Small intestine (tissue), 7 donors: ENCODE measurements at regions not wholly inside any gene's neighbourhood (a gene's known extent, or its start where the extent isn't known, plus 50 kb on each side); places are given as distances from the start of the nearest gene placed in this dataset.
A peak's percentile ranks its signal among the peaks of the same experiment; 100 is the strongest.

Experiments
- DNase-seq, 2 donors: peaks; one replicate each; pipeline versions ENCODE4 v3.0.0 to v3.0.0-alpha.2; 2013
- FAIRE-seq: peaks from 2 replicates; lab custom pipeline; 2012; peaks lifted over from hg19 to GRCh38; lab: Jason Lieb, UNC
- H3K27ac ChIP-seq, 3 donors: one replicate each; pipeline ENCODE4 v1.5.1; 2013; ENCODE audit warnings: low read length in 2 of 3, mild to moderate bottlenecking in 2 of 3, control low read depth in 1 of 3, inconsistent platforms in 1 of 3, low read depth in 1 of 3, moderate library complexity in 1 of 3
- H3K27me3 ChIP-seq, 3 donors: one replicate each; pipeline ENCODE4 v1.6.1; 2013; ENCODE audit warnings: low read length in 3 of 3, inconsistent platforms in 1 of 3; ENCODE audit not compliant: control insufficient read depth in 3 of 3, insufficient read depth in 3 of 3
- H3K36me3 ChIP-seq, 3 donors: one replicate each; pipeline ENCODE4 v1.6.1; 2013; ENCODE audit warnings: low read length in 3 of 3, inconsistent platforms in 1 of 3, low read depth in 1 of 3, mild to moderate bottlenecking in 1 of 3, moderate library complexity in 1 of 3; ENCODE audit not compliant: control insufficient read depth in 3 of 3, insufficient read depth in 2 of 3
- H3K4me1 ChIP-seq, 3 donors: one replicate each; pipeline ENCODE4 v1.6.1; 2013; ENCODE audit warnings: low read length in 2 of 3, inconsistent platforms in 1 of 3, low read depth in 1 of 3, mild to moderate bottlenecking in 1 of 3, moderate library complexity in 1 of 3; ENCODE audit not compliant: control insufficient read depth in 3 of 3, insufficient read depth in 2 of 3
- H3K4me3 ChIP-seq, 3 donors: one replicate each; pipeline ENCODE4 v1.5.1; 2013; ENCODE audit warnings: low read length in 3 of 3, control low read depth in 1 of 3, inconsistent platforms in 1 of 3, low read depth in 1 of 3, mild to moderate bottlenecking in 1 of 3, moderate library complexity in 1 of 3
- H3K9me3 ChIP-seq, 2 donors: one replicate each; pipeline ENCODE4 v1.6.1; 2013; ENCODE audit warnings: low read depth in 1 of 2, low read length in 1 of 2; ENCODE audit not compliant: control insufficient read depth in 2 of 2, insufficient read depth in 1 of 2
- WGBS, 3 donors: extraction: QIAGEN DNeasy Blood & Tissue Kit; methylation state at CpG; one replicate each; pipeline ENCODE4 v1.1.7; 2013; 5-methylcytosine and 5-hydroxymethylcytosine counted together
- donor health status: healthy with polysubstance abuse.
- donor health status: control.
- donor health status: control.
- donor health status: Bipolar disorder and iron deficiency.
- donor health status: healthy.

DNA sequence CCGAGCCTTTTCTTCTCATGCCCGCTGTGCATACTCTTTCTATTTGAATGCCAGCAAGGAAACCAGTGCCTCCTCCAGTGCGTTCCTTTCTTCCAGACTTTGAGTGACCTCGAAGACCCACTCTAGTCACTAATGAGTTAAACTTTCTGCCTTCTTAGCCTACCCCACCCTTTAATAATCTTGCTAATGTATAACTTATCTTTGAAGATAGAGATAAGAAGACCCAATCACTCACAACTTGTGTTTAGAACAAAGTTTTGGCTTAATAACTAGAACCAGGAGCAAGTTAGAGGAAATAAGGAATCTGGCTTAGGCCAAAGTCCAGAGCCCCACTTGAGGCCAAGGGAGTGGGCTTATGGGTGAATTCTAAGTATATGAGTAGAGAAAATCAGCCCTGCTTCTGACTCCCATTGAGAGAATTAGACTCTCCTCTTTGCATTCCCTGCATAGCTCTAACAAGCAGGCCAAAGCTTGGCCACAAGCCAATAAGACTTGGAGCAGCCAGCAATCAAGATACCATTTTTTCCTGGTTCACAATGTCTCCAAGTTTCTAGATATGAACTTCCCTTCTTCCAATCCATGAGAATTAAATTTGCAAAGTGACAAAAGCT, 181.5 kb upstream of the PIK3R1 start:
- H3K27me3 ChIP-seq = no peaks in the 10 kb centered on the region
- H3K4me3 ChIP-seq = no peak overlapping the region
- DNase-seq (peak; percentile 70 to 89), FAIRE-seq (no peak)
- 19 to 68% (median 51%) methylated on average over 4 of the region's 4 CpGs for WGBS, 3 donors
- peaks cover 2 to 20% (median 2%) of the 10 kb centered on the region in 3 donors for H3K4me1 ChIP-seq
- H3K9me3 ChIP-seq = peaks cover 0 to 3% of the 10 kb centered on the region in 2 donors
- H3K36me3 ChIP-seq = no peaks in the 10 kb centered on the region
- no peak overlapping the region for H3K27ac ChIP-seq

- H3K9me3 ChIP-seq = peaks cover 0 to 3% of the 10 kb centered on the region in 2 donors
- 60 to 75% (median 73%) methylated on average over 5 of the region's 5 CpGs for WGBS, 3 donors
- H3K4me1 ChIP-seq = peaks cover 2 to 29% (median 2%) of the 10 kb centered on the region in 3 donors
- no peaks in the 10 kb centered on the region for H3K27me3 ChIP-seq
- no peaks in the 10 kb centered on the region for H3K36me3 ChIP-seq
- no peak overlapping the region for H3K4me3 ChIP-seq
- H3K27ac ChIP-seq = no peak overlapping the region
- FAIRE-seq (no peak), DNase-seq (no peak)
These were observed 182.5 kb upstream of the PIK3R1 start for GRCh38 chr5:68033029-68033428.

GRCh38 chr5:68032216-68032762, 183.3 kb upstream of the PIK3R1 start:
- Histone ChIP-seq H3K4me1 (peaks cover 2 to 30% (median 2%) of the 10 kb centered on the region in 3 donors), H3K9me3 (peaks cover 0 to 3% of the 10 kb centered on the region in 2 donors), H3K27me3 (no peaks in the 10 kb centered on the region), H3K4me3 (no peak overlapping the region), H3K27ac (no peak overlapping the region), H3K36me3 (no peaks in the 10 kb centered on the region)
- DNase-seq = no peak
- no peak for FAIRE-seq
- 60 to 76% (median 66%) methylated on average over 5 of the region's 5 CpGs for WGBS, 3 donors

GRCh38 chr5:68028131-68028727, 187.3 kb upstream of the PIK3R1 start:
- FAIRE-seq = no peak
- no peak overlapping the region for H3K27ac ChIP-seq
- peak in 1 of 2 donors; percentile 19 for DNase-seq
- no peaks in the 10 kb centered on the region for H3K36me3 ChIP-seq
- peaks cover 0 to 3% of the 10 kb centered on the region in 2 donors for H3K9me3 ChIP-seq
- H3K4me1 ChIP-seq = peaks cover 2 to 16% (median 2%) of the 10 kb centered on the region in 3 donors
- 52 to 73% (median 66%) methylated on average over 2 of the region's 2 CpGs for WGBS, 3 donors
- H3K4me3 ChIP-seq = no peak overlapping the region
- no peaks in the 10 kb centered on the region for H3K27me3 ChIP-seq

- FAIRE-seq = no peak
- Histone ChIP-seq H3K9me3 (peaks cover 0 to 3% of the 10 kb centered on the region in 2 donors), H3K4me1 (peaks cover 0 to 13% (median 2%) of the 10 kb centered on the region in 3 donors)
These were observed 188.0 kb upstream of the PIK3R1 start for GRCh38 chr5:68027519-68027918.

DNA sequence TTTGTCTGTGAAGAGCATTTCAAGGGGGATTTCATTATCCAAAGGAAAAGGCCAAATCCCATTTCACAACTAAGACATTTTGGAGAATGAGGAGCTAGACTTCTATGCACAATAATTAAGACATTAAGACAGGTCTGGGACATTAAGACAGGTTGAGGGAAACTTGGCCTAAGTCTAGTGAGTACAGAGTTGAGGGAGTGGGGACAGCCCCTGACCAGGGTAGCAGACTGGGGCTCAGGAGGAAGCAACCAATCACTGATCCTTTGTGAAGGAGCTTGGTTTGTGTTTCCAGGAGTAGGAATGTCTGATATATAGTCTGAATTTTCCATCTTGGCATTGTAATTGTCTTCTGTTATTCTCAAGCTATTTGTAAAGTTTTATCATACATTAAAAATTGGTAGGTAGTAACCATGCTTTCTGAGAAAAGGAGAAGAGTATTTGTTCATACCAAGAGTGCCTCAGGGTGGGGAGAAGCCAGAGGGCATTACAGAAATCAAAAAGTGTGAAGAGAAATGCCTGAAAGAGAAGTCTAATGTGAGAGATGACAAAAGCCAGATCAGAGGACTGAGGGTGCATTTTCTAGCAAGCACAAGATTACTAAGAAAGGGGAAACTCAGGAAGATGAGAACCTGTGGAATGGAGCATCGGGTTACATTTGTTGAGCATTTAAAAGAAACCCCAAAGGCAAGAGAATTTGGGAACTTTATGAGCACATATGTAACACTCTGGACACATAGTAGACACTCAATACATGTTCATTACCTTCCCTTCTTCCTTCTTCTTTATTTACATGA, 189.3 kb upstream of the PIK3R1 start:
- 82 to 93% (median 92%) methylated on average over 1 of the region's 1 CpG for WGBS, 3 donors
- no peaks in the 10 kb centered on the region for H3K27me3 ChIP-seq
- DNase-seq (no peak), FAIRE-seq (no peak)
- peaks cover 0 to 3% of the 10 kb centered on the region in 2 donors for H3K9me3 ChIP-seq
- H3K4me3 ChIP-seq = no peak overlapping the region
- H3K36me3 ChIP-seq = no peaks in the 10 kb centered on the region
- peaks cover 0 to 13% (median 0%) of the 10 kb centered on the region in 3 donors for H3K4me1 ChIP-seq
- no peak overlapping the region for H3K27ac ChIP-seq

More at GRCh38 chr5:68027519-68027918, 188.0 kb upstream of the PIK3R1 start:
- Histone ChIP-seq H3K4me3 (no peak overlapping the region), H3K36me3 (no peaks in the 10 kb centered on the region), H3K27me3 (no peaks in the 10 kb centered on the region), H3K27ac (no peak overlapping the region)
- DNase-seq = peak in 1 of 2 donors; percentile 16
- 38 to 43% (median 41%) methylated on average over 4 of the region's 4 CpGs for WGBS, 3 donors

DNA sequence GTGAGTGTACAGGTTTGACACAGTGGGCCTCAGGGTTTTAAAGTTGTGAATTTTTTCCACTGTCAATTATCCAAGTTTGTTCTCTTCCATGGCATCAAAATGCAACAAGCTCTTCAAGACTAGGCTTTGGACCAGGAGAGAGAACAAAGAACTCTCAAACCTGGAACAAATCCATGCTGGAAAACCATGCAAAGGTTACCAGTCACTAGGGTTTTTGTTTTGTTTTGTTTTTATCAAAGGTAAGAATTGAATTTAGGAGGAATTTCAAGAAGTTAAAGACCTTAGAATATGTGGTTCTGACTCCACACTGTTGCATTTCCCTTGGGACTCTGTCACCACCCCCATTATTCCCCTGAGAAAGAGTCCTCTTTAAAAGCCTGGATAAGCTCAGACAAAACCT, 191.1 kb upstream of the PIK3R1 start:
- Histone ChIP-seq H3K27me3 (no peaks in the 10 kb centered on the region), H3K4me1 (peaks cover 0 to 13% (median 0%) of the 10 kb centered on the region in 3 donors), H3K36me3 (no peaks in the 10 kb centered on the region), H3K27ac (no peak overlapping the region), H3K4me3 (no peak overlapping the region), H3K9me3 (peaks cover 0 to 3% of the 10 kb centered on the region in 2 donors)
- DNase-seq (no peak), FAIRE-seq (no peak)

DNA sequence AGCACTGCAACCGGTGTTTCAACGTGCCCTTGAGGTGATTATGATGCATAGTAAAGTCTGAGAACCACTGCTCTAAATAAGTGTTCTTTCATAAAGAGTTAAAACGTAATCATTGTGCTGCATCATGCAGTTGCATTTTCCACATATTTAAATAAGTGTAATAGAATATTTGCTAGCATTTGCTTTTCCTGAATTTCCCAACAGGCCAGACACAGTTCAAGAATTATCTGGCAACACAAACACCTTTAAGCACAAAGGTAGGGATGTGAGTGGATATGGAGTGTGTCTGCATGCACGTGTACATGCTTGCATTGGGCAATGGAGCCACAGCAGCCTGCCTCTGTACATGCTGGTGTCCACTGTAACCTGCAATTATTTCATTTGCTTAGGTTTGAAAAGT, 193.6 kb upstream of the PIK3R1 start:
- no peaks in the 10 kb centered on the region for H3K36me3 ChIP-seq
- no peaks in the 10 kb centered on the region for H3K27me3 ChIP-seq
- peaks cover 0 to 3% of the 10 kb centered on the region in 2 donors for H3K9me3 ChIP-seq
- no peak for FAIRE-seq
- H3K27ac ChIP-seq = no peak overlapping the region
- no peaks in the 10 kb centered on the region for H3K4me1 ChIP-seq
- H3K4me3 ChIP-seq = no peak overlapping the region
- WGBS, 3 donors = 79 to 83% (median 82%) methylated on average over 4 of the region's 4 CpGs
- no peak for DNase-seq
